Erythroblast (primary cell): ENCODE measurements at regions not wholly inside any gene's neighbourhood (a gene's known extent, or its start where the extent isn't known, plus 50 kb on each side); places are given as distances from the start of the nearest gene placed in this dataset.
"Not testable (repeated sequence)": the region's sequence is repeated elsewhere in the genome, so short reads cannot be mapped to it uniquely, and the experiment has no call there.

Source experiments
- DNase-seq, 2 experiments: peaks; one replicate each; lab custom pipeline; 2025; lab: John Stamatoyannopoulos, UW
- GATA1 ChIP-seq: IDR thresholded peaks from 2 replicates; pipeline ENCODE4 v1.6.1; 2011; ENCODE audit warnings: low read depth, mild to moderate bottlenecking, control low read depth, low read length, moderate library complexity
- POLR2A ChIP-seq: IDR thresholded peaks from 2 replicates; pipeline ENCODE4 v1.6.1; 2011; ENCODE audit warnings: mild to moderate bottlenecking, low read length

- no peak for DNase-seq
- TF ChIP-seq GATA1 = no peak
- no peak for TF ChIP-seq POLR2A
Measured at GRCh38 chr10:25804505-25804904, 129.5 kb upstream of the MYO3A start.

DNA sequence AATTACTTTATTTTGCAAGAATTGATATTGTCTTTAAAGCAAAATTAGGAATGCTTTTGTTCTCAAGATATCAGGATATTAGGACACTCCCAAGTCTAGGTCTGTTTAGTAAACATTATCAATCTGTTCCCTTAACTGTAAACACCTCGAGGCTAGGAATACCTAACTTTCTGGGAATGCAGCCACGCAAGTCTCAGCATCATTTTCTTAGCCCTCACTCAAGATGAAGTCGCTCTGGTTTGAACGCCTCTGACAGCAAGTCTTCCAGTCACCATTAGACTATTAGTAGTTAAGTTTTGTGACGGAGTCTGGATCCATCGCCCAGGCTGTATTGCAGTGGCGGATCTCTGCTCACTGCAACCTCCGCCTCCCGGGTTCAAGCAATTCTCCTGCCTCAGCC is 128.0 kb upstream of the MYO3A start:
- TF ChIP-seq POLR2A = no peak
- no peak for DNase-seq

GRCh38 chr10:25808372-25808771 is 125.7 kb upstream of the MYO3A start:
- TF ChIP-seq GATA1 (no peak), POLR2A (no peak)
- no peak for DNase-seq

GRCh38 chr10:25811052-25811685 is 122.9 kb upstream of the MYO3A start:
- TF ChIP-seq GATA1 = no peak
- no peak for TF ChIP-seq POLR2A
- no peak for DNase-seq

DNA sequence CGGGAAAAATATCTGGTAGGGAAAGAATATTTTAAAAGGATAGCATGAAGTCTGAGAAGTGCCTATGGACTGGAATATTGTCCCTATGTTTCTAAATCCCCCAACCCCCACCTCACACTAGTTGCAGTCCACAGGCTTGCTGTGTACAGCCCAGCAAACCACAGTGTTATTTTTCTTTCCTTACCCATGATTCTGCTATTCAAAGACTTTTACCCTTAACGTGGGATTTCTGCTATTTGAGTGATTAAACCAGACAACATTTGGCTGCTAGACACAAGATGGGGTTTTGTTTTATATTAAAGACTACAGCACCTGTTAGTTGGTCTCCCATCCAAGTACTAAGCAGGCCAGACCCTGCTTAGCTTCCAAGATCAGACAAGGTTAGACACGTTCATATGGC is 120.5 kb upstream of the MYO3A start:
- DNase-seq = no peak
- no peak for TF ChIP-seq POLR2A
- TF ChIP-seq GATA1 = no peak

DNA sequence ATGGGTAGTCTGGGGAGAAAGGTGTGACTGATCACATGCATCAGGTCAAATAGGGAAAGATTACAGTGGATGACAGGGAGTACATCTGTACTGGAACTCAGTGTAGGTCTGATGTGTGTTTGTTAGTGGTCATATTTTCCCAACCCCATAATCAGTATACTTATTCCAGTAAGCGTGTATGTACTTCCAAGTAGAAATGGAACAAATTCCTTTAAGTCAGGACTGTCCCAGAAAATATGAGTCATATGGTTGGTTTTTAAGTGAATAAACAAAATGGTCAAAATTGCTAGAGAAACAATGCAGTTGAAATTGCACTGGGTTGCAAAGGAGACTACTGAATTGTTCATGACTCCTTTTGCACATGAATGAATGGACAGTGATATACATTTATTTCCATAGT is 118.8 kb upstream of the MYO3A start:
- TF ChIP-seq GATA1 = no peak
- no peak for TF ChIP-seq POLR2A
- no peak for DNase-seq

- DNase-seq = no peak
Measured at GRCh38 chr10:25815999-25816768, 117.8 kb upstream of the MYO3A start.

GRCh38 chr10:25817200-25817599 is 116.8 kb upstream of the MYO3A start:
- TF ChIP-seq POLR2A = no peak
- TF ChIP-seq GATA1 = no peak
- no peak for DNase-seq

More at GRCh38 chr10:25815999-25816768, 117.8 kb upstream of the MYO3A start:
- TF ChIP-seq GATA1 (no peak), POLR2A (no peak)

- no peak for DNase-seq
- no peak for TF ChIP-seq GATA1
- TF ChIP-seq POLR2A = no peak
Measured at GRCh38 chr10:25818751-25819150, 115.3 kb upstream of the MYO3A start.

- no peak for DNase-seq
- TF ChIP-seq POLR2A = no peak
- TF ChIP-seq GATA1 = no peak
Measured at GRCh38 chr10:25820472-25820871, 113.6 kb upstream of the MYO3A start.

DNA sequence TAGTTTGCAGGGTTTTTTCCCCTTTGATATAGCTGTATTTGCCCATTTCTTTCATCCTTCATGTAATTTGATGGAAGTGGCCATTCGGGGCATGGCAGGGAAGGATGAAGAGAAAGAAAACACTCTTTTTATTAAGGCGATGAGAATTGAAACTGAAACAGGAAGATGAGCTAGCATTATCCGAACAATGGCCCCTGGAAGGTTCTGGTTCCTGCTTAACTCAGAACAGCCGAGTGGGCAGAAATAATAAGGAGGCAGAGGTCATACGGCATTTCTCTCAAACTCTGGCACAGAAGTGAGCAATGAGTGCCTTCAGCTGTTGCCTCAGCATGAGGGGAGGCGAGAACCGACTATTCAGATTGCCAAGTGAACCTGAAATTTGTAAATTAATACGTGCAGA is 113.2 kb upstream of the MYO3A start:
- DNase-seq = no peak
- TF ChIP-seq GATA1 (no peak), POLR2A (no peak)

DNA sequence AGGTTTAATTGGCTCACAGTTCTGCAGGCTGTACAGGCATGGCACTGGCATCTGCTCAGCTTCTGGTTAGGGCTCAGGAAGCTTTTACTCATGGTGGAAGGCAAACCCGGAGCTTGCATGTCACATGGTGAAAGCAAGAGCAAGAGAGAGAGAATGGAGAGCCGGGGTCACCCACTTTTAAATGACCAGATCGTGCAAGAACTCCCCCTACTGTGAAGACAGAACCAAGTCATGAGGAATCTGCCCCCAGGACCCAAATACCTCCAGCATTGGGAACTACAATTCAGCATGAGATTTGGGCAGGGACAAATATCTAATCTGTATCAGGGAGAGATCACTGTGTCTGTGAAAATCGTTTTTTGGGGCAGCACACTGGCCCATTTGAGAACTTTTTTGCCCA is 110.0 kb upstream of the MYO3A start:
- no peak for DNase-seq
- TF ChIP-seq POLR2A (no peak), GATA1 (no peak)

GRCh38 chr10:25828475-25828874 is 105.6 kb upstream of the MYO3A start:
- no peak for TF ChIP-seq POLR2A
- DNase-seq = no peak

DNA sequence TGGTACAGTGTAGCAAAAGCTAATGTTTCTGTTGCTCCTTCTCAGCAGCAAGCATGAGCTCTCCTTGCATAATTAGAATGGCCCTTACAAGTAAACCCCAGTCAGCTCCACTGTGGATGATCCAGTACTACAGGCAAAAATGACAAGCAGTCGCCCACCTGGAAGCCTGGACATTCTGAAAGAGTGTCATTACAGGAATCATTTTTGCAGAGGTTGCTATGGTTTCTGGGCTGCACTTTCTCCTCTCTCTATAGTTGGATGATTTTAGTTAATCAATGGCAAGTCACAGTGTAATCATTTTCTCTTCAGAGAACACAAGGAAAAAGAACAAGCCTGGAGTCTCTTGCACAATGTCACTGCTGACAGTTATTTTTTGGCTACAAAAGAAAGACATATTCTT is 102.9 kb upstream of the MYO3A start:
- DNase-seq = no peak
- TF ChIP-seq POLR2A (no peak), GATA1 (no peak)

- no peak for TF ChIP-seq POLR2A
- TF ChIP-seq GATA1 = no peak
- no peak for DNase-seq
Measured at GRCh38 chr10:25839683-25840082, 94.3 kb upstream of the MYO3A start.

DNA sequence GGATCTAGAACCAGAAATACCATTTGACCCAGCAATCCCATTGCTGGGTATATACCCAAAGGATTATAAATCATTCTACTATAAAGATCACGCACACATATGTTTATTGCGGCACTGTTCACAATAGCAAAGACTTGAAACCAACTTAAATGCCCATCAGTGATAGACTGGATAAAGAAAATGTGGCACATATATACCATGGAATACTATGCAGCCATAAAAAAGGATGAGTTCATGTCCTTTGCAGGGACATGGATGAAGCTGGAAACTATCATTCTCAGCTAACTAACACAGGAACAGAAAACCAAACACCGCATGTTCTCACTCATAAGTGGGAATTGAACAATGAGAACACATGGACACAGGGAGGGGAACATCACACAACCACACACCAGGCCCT is 93.2 kb upstream of the MYO3A start:
- DNase-seq = not testable (repeated sequence)
